Stimulated activated CD4-positive, alpha-beta T cell treated with anti-CD3 and anti-CD28 coated beads, Interleukin-15, amount 100 ng/mL, for 1 hour (primary cell): ENCODE measurements at regions not wholly inside any gene's neighbourhood (a gene's known extent, or its start where the extent isn't known, plus 50 kb on each side); places are given as distances from the start of the nearest gene placed in this dataset.
"Not testable (repeated sequence)": the region's sequence is repeated elsewhere in the genome, so short reads cannot be mapped to it uniquely, and the experiment has no call there.

Source experiments
- DNase-seq, 2 donors: peaks; one replicate each; pipeline ENCODE4 v3.0.0-alpha.2; 2020; ENCODE audit warnings: low read depth in 1 of 2, low spot score in 1 of 2

DNA sequence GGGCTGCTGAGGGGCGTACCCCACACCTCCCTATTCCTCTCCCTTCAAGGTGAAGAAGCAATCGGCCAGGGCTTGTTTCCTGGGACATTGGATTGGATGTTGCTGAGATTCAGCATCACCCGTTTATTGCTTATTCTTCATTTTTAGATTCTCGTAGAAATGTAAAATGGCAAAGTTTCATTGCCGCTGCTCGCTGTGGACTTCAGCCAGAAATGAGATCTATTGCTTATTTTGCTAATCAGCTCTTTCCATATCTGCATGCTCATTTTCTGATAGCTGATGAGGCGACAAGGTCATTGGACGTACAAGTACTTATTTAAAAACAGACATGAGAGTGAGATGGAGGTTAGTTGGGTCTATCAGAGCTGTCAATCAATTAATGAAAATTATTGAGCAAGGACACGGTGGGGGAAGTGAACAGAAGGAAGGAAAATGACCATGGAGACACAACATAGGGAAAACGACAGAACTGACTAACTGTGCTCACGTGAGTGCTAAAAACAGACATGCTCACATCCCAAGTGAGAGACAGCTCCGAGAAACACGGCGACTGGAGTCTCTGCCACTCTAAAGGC, 471.2 kb downstream of the NR2F2 start:
- DNase-seq, result no peak

DNA sequence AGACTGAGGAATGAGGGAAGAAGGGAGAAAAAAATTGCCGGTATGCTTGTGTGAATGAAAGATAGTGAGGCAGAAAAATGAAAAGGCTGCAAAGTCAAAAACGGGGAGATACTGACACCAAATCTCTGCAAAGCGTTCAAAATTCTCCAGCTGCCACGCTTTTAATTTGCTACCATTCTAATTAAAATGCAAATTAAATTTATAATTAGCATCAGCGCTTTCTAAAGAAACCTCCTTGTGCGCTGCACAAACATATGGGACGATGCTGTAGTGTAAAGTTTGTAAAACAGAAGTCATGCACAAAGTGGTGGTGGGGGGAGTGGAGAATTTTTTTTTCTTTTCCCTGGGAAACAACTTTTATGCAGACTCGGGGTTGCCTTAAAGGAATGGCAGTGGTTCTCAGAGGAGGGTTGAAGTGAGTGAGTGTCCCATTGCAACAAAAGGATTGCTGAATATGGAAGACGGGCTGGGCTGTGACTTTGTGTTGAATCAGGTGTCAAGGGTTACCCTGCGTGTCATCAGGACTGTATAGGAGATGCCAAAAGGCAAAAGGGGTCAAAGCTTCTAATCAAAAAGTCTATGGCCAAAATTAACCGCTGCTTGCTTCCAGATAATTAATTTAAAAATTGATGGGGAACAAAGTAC, 472.2 kb downstream of the NR2F2 start:
- no peak for DNase-seq

DNA sequence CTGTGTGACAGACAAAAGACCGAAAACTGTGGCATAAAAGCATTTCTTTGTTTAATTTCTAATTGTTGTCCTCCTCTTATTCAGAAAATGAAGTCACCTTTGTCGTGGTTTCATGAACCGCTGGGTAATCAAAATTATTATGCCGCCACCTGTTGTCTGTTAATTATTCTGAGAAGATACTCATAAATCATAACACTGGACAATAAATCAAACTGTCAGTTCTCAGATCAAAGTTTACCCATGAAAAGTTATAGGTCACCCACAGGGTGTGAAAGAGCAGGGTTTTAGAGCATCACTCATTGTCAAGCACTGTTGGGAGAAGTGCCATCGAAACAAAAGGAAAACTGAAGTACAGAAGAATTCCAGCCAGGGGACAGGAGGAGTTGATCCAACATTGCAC, 474.3 kb downstream of the NR2F2 start:
- no peak for DNase-seq

DNA sequence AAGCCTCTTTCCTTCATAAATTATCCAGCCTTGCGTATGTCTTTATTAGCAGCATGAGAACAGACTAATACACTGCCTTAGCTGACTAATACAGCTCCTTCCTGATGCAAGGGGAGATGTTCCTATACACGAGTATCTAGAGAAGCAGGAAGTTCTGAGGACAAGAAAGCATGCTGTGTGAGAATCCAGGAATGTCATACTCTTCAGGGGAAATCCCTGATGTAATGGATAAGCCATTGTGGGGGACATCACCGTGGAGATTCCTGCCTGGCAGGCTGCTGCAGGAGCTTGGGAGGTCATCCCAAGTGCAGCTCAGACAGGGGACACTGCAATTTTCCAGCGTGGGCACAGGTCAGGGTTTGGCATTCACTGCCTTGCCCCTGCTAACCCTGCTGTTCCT, 476.9 kb downstream of the NR2F2 start:
- no peak for DNase-seq

DNA sequence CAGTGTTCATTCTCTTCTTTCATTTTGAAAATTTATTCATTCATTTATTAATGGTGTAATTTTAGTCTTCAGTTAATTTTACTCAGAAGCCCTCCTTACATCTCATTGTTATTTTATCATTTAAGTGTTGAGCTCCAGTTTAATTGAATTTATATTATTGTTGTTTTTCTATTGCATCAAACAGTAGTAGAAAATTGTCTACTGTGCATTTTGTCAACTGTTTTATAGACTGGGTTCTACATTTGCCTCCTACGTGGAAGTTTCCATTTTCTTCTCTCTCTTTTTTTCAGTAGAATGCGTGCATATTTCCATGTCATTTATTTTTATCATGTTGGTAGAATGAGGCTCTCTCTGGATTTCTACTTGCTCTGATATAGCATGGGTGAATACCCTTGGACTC, 487.4 kb downstream of the NR2F2 start:
- no peak for DNase-seq

DNA sequence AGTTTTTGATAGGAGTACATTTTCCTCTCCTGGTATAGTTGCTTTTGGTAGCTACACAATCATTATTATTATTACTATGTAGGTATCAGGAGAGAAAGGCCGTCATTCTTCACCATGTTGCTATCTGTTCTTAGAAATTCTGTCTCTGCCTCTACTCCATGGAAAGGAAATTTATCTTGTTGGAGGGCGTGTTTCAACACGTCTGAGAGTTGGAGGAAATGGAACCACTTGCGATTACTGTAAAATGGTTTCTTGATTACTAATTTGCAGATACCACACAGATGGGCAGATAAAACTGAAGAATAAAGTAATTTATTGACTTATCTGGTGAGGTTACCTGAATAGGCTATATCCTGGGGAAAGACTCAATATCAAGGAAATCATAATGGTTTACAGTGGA, 488.4 kb downstream of the NR2F2 start:
- DNase-seq, result no peak

GRCh38 chr15:96827981-96828380, 497.5 kb downstream of the NR2F2 start:
- DNase-seq, result no peak

- DNase-seq, result no peak
Observed at GRCh38 chr15:96837241-96837970, 506.9 kb downstream of the NR2F2 start.

- DNase-seq, result no peak
Observed at GRCh38 chr15:96838081-96838480, 507.6 kb downstream of the NR2F2 start.

DNA sequence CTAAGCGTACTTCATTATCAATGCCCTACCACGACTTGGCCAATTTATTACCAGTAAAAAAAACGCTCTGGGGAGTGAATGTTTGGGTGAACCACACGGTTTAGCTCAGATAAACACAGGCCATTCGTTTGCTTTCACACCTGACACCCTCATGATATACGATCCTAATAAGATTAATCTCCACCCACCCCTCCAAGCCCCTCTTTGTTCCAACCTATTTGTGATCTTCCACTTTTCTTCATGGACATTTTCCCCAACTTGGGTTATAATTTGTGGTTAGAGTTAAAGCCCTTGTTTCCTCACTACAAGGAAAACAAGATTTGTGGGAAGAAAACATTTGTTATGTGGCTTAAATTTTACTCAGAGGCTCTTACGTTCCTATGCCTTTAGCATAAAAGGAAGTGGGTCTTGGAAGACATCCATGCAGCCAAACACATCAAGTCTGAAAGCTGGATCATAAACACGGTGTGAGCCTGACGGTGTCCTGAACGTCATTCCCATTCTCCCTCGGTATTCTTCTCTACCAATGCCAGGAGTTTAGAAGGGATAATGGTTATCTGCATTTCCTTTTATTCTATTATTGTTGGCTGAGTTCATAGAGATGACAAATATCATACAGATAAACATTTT, 518.9 kb downstream of the NR2F2 start:
- no peak for DNase-seq

- no peak for DNase-seq
Observed at GRCh38 chr15:96851613-96852012, 521.1 kb downstream of the NR2F2 start.

DNA sequence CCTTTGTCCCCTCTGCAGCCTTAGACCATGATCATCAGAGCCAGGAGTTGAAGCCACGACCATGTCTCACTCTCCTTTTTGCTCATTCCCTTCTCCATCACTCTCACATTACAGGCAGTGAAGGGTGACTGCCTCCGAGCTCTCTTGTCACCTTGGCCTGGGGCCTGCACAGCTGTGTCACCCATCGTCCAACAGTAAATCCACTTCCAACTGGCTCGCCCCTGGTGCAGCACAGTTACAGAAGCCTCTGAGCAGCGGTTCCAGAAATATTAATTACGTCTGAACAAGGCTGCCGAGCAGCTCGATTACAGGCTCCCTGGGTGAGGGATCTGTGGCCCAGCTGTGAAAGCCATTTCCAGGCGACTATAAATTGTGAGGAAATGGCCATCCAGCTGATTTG, 528.2 kb downstream of the NR2F2 start:
- no peak for DNase-seq

GRCh38 chr15:96860741-96861140, 530.2 kb downstream of the NR2F2 start:
- no peak for DNase-seq

- DNase-seq, result no peak
Observed at GRCh38 chr15:96867992-96868391, 537.5 kb downstream of the NR2F2 start.

DNA sequence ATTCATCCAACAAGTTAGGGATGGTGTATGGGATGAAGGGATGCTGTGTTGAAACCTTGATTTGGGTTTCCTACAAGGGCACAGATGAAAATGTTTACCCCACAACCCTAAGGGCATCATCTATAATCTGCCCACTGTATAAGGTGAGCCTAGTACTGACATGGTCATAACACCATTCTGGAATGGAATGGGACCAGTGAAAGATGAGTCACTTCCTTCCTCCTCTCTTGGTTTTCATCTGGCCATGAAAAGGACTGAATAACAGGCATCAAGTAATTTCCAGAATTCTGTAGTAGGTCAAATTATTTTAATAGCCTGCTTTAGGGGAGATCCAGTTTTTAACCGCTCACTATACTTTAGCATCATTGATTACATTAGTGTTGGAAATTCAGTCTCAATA, 538.6 kb downstream of the NR2F2 start:
- DNase-seq, result no peak

DNA sequence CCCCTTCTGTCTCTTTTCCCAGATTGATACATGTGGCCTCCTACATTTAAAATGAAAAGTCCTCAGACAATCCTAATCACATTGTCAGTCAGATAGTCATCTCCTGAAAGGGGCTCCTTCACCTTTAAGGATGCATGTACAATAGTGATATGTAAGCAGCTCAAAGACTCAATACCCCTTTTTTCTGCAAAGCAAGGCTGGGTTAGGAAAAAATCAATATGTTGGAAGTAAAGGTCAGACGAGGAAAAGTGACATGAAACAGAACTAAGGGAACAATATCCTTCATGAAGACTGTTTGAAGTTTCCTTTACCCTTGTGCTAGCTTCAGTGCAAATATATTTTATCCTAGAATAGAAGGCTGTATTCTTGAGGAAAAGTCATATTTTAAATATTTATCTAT, 539.3 kb downstream of the NR2F2 start:
- DNase-seq, result no peak

DNA sequence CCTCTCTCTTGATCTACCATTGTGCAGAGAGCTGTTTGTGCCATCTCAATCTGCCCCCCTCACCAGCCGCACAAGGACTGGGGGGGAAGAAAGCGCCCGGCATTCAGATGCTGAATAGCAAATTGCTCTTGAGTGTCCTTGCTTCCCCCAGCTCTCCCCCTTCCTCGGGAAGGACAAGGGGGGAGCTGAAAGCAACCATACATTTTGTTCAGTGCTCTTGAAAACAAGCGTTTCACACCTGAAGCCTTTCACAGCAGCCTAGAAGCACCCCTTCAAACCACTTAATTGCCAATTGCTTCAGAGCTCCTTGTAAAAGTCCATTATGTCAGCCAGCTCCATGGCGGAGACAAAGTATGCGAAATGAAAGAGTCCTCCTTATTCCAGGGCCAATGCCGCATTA, 540.1 kb downstream of the NR2F2 start:
- DNase-seq, result no peak

GRCh38 chr15:96877442-96877841, 546.9 kb downstream of the NR2F2 start:
- not testable (repeated sequence) for DNase-seq

DNA sequence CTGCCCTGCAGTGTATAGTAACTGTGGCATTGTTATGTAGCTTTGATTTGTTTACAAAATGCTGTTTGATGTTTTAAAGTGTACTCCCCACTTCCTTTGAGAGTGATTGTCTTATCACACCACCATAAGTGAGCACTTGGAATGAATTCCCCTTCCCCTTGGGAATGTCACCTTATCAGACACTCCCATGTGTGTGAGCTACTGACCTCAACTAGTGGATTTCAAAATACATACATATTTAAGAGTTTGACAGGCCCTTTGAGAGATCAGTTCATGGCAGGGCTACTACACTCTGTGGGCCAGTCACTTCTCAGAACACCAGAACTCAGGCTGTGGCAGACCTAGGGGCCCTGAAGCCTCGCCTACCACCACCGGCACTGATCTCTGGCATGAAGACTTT, 547.6 kb downstream of the NR2F2 start:
- no peak for DNase-seq

DNA sequence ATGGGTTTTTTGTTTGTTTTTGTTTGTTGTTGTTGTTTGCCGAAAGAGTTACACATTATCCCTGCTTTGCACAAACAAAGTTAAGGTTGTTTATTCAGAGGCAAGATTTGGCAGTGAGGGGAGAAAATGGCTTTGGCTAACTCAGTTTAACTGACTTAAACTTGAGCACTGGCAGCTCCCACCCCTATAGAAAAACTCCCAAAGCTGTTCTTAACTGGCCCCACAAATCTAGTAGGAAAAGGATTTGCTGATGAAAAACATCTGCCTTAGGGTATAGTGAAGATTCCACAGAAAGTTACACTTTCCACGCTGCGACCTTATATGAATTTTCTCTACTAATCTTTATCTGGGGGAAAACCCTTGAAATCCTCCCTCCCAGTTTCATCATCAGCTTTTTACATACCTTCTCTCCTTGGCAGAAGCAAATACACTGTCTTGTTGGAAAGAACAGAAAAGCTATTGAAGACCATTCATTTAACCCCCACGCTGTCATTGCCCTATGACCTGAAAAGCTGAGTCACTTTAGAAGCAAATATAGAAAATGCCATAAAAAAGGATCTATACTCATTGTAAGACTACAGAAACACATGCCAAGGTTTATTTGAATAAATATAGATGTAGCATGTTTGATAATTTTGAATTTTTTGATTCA, 551.7 kb downstream of the NR2F2 start:
- no peak for DNase-seq

DNA sequence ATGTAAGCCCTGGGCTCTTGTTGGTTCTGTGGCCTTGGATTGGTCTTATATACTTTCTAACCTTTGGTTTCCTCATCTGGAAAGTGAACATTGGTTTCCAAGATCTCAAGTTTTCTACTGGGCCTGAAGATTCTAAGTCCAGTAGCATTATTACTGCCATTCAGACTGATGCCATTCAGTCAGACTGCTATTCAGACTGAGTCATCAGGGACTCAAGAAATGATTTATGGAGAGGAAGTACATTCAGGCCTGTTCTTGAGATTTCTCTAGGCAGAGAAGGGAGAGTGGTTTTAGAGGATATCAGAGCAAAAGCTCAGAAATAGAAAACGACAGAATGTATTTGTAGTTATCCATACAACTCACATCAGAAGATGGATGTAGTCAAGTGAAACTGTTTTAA, 557.2 kb downstream of the NR2F2 start:
- no peak for DNase-seq

- DNase-seq, result no peak
Observed at GRCh38 chr15:96888764-96889163, 558.3 kb downstream of the NR2F2 start.
